Stimulated activated CD4-positive, alpha-beta T cell treated with anti-CD3 and anti-CD28 coated beads, TNF-alpha, amount 100 ng/mL, for 4 hours (primary cell): ENCODE measurements at regions not wholly inside any gene's neighbourhood (a gene's known extent, or its start where the extent isn't known, plus 50 kb on each side); places are given as distances from the start of the nearest gene placed in this dataset.

Experiments
- DNase-seq, 3 experiments: peaks; one replicate each; pipeline ENCODE4 v3.0.0-alpha.2; 2020; ENCODE audit warnings: low read depth in 3 of 3

- DNase-seq, result no peak
These were observed 55.5 kb upstream of the LNX1 start for GRCh38 chr4:53646795-53647194.

- no peak for DNase-seq
These were observed 53.8 kb upstream of the LNX1 start for GRCh38 chr4:53645108-53645507.

GRCh38 chr4:53644607-53645006 lies 53.3 kb upstream of the LNX1 start:
- no peak for DNase-seq
